HG02642 (cell line): ENCODE measurements at regions not wholly inside any gene's neighbourhood (a gene's known extent, or its start where the extent isn't known, plus 50 kb on each side); places are given as distances from the start of the nearest gene placed in this dataset.

Source experiments
- ATAC-seq: cut with Tn5 transposase; IDR thresholded peaks from one replicate; pipeline ENCODE4 v1.9.1; 2021; ENCODE audit warnings: mild to moderate bottlenecking; ENCODE audit not compliant: unreplicated experiment, poor library complexity

- ATAC-seq = no peak
Measured at GRCh38 chr9:16092142-16093091, 539.6 kb downstream of the CCDC171 start.

GRCh38 chr9:16098306-16098705 lies 545.5 kb downstream of the CCDC171 start:
- ATAC-seq = no peak

- no peak for ATAC-seq
Measured at GRCh38 chr9:16099732-16100536, 547.1 kb downstream of the CCDC171 start.

GRCh38 chr9:16100537-16101091 lies 547.8 kb downstream of the CCDC171 start:
- ATAC-seq = no peak

- ATAC-seq = no peak
Measured at GRCh38 chr9:16102154-16102553, 549.3 kb downstream of the CCDC171 start.

GRCh38 chr9:16103620-16104397 lies 551.0 kb downstream of the CCDC171 start:
- ATAC-seq = no peak

- ATAC-seq = no peak
Measured at GRCh38 chr9:16105168-16106020, 552.6 kb downstream of the CCDC171 start.

GRCh38 chr9:16106021-16106571 lies 553.3 kb downstream of the CCDC171 start:
- no peak for ATAC-seq

- no peak for ATAC-seq
Measured at GRCh38 chr9:16112116-16112515, 559.3 kb downstream of the CCDC171 start.

GRCh38 chr9:16115994-16116393 lies 563.2 kb downstream of the CCDC171 start:
- no peak for ATAC-seq

GRCh38 chr9:16118043-16118442 lies 565.2 kb downstream of the CCDC171 start:
- ATAC-seq = no peak

- no peak for ATAC-seq
Measured at GRCh38 chr9:16119261-16120230, 566.7 kb downstream of the CCDC171 start.

- no peak for ATAC-seq
Measured at GRCh38 chr9:16120231-16120641, 567.4 kb downstream of the CCDC171 start.

GRCh38 chr9:16120727-16121126 lies 567.9 kb downstream of the CCDC171 start:
- ATAC-seq = no peak

GRCh38 chr9:16121168-16121567 lies 568.3 kb downstream of the CCDC171 start:
- ATAC-seq = no peak

- no peak for ATAC-seq
Measured at GRCh38 chr9:16121601-16122286, 568.9 kb downstream of the CCDC171 start.

- no peak for ATAC-seq
Measured at GRCh38 chr9:16125629-16126028, 572.8 kb downstream of the CCDC171 start.
